Common myeloid progenitor, CD34-positive (primary cell): ENCODE measurements at regions not wholly inside any gene's neighbourhood (a gene's known extent, or its start where the extent isn't known, plus 50 kb on each side); places are given as distances from the start of the nearest gene placed in this dataset.
A peak's percentile ranks its signal among the peaks of the same experiment; 100 is the strongest.

Experiments
- CTCF ChIA-PET: fragments of 350-600 bp; sonication (Branson Sonifier 250); formaldehyde crosslinking; loops from one replicate; lab custom pipeline; 2021; ENCODE audit warnings: antibody characterized with exemption; lab: Charles Lee
- POLR2A ChIA-PET: fragments of 350-600 bp; sonication (Branson Sonifier 250); formaldehyde crosslinking; loops from one replicate; lab custom pipeline; 2021; ENCODE audit warnings: antibody characterized with exemption; lab: Charles Lee
- DNase-seq, 3 donors: peaks; one replicate each; pipeline versions ENCODE4 v3.0.0 to v3.0.0-alpha.2; 2013
- H3K27ac ChIP-seq, 2 experiments: 1 replicate in 1 of 2; 2 replicates in 1 of 2; pipeline ENCODE4 v1.7.0; 2013; ENCODE audit warnings: inconsistent platforms in 2 of 2, low read length in 2 of 2, mild to moderate bottlenecking in 2 of 2, low read depth in 1 of 2, moderate library complexity in 1 of 2; ENCODE audit not compliant: severe bottlenecking in 2 of 2, insufficient read depth in 1 of 2, poor library complexity in 1 of 2
- H3K27me3 ChIP-seq, 5 experiments: replicated peaks in 2 of 5; 1 replicate in 3 of 5; 2 replicates in 2 of 5; pipeline versions ENCODE4 v1.6.1 to v1.7.0; 2013; ENCODE audit warnings: low read length in 4 of 5, mild to moderate bottlenecking in 2 of 5, moderate library complexity in 2 of 5, inconsistent platforms in 1 of 5; ENCODE audit not compliant: insufficient read depth in 5 of 5, control insufficient read depth in 4 of 5
- H3K36me3 ChIP-seq, 4 experiments: 1 replicate in 2 of 4; 2 replicates in 2 of 4; pipeline versions ENCODE4 v1.6.1 to v1.7.0; 2013; ENCODE audit warnings: low read length in 3 of 4, control low read depth in 1 of 4, mild to moderate bottlenecking in 1 of 4; ENCODE audit not compliant: control insufficient read depth in 4 of 4, insufficient read depth in 4 of 4
- H3K4me1 ChIP-seq, 4 experiments: 1 replicate in 3 of 4; 2 replicates in 1 of 4; pipeline versions ENCODE4 v1.6.1 to v1.7.1; 2013; ENCODE audit warnings: low read length in 3 of 4, mild to moderate bottlenecking in 3 of 4, control low read depth in 1 of 4, inconsistent platforms in 1 of 4, moderate library complexity in 1 of 4; ENCODE audit not compliant: control insufficient read depth in 4 of 4, insufficient read depth in 4 of 4; ENCODE audit errors: control extremely low read depth in 1 of 4
- H3K4me3 ChIP-seq, 7 experiments: 1 replicate in 4 of 7; 2 replicates in 3 of 7; pipeline versions ENCODE4 v1.5.1 to v1.7.0; 2013; ENCODE audit warnings: mild to moderate bottlenecking in 7 of 7, low read length in 6 of 7, moderate library complexity in 6 of 7, inconsistent platforms in 2 of 7, low read depth in 2 of 7, control low read depth in 1 of 7; ENCODE audit not compliant: insufficient read depth in 4 of 7, control insufficient read depth in 1 of 7; ENCODE audit errors: extremely low read depth in 1 of 7
- H3K9me3 ChIP-seq, 5 experiments: 1 replicate in 4 of 5; 2 replicates in 1 of 5; pipeline versions ENCODE4 v1.6.1 to v1.7.1; 2013; ENCODE audit warnings: low read length in 4 of 5, mild to moderate bottlenecking in 2 of 5, inconsistent platforms in 1 of 5, low read depth in 1 of 5, moderate library complexity in 1 of 5; ENCODE audit not compliant: control insufficient read depth in 4 of 5, insufficient read depth in 2 of 5; ENCODE audit errors: control extremely low read depth in 1 of 5
- WGBS: methylation state at CpG from one replicate; pipeline ENCODE4 v1.1.5; 2013; ENCODE audit not compliant: insufficient coverage; 5-methylcytosine and 5-hydroxymethylcytosine counted together

- CTCF ChIA-PET: no interaction called here
- Histone ChIP-seq H3K27me3 (no peaks in the 10 kb centered on the region), H3K9me3 (no peaks in the 10 kb centered on the region), H3K27ac (no peak overlapping the region), H3K4me1 (no peaks in the 10 kb centered on the region), H3K4me3 (no peak overlapping the region), H3K36me3 (no peaks in the 10 kb centered on the region)
- POLR2A ChIA-PET: no interaction called here
- no peak for DNase-seq
- 87% methylated on average over 3 of the region's 3 CpGs for WGBS
Measured at GRCh38 chr5:26791021-26791420, 247.4 kb downstream of the CDH9 start.

GRCh38 chr5:26763215-26763614, 275.2 kb downstream of the CDH9 start:
- WGBS: no CpG with 5 or more reads among the region's 3 CpGs
- H3K9me3 ChIP-seq: no peaks in the 10 kb centered on the region
- no peaks in the 10 kb centered on the region for H3K36me3 ChIP-seq
- ChIA-PET POLR2A (no interaction called here), CTCF (no interaction called here)
- no peaks in the 10 kb centered on the region for H3K4me1 ChIP-seq
- H3K27me3 ChIP-seq: no peaks in the 10 kb centered on the region
- DNase-seq: no peak
- H3K27ac ChIP-seq: no peak overlapping the region
- H3K4me3 ChIP-seq: no peak overlapping the region

GRCh38 chr5:26761446-26761845, 276.9 kb downstream of the CDH9 start:
- CTCF ChIA-PET: interaction anchor here (1.6 kb wide), 1 partner anchor 10 kb away, joined by 6 read pairs; no protein-coding TSS in a partner anchor
- 100% methylated on average over 2 of the region's 4 CpGs for WGBS
- no peaks in the 10 kb centered on the region for H3K9me3 ChIP-seq

GRCh38 chr5:26761045-26761444, 277.3 kb downstream of the CDH9 start:
- POLR2A ChIA-PET: no interaction called here
- no peak overlapping the region for H3K27ac ChIP-seq

More at GRCh38 chr5:26761446-26761845, 276.9 kb downstream of the CDH9 start:
- no peaks in the 10 kb centered on the region for H3K27me3 ChIP-seq
- H3K4me1 ChIP-seq: no peaks in the 10 kb centered on the region
- no peak for DNase-seq
- no peaks in the 10 kb centered on the region for H3K36me3 ChIP-seq
- POLR2A ChIA-PET: no interaction called here
- no peak overlapping the region for H3K4me3 ChIP-seq
- H3K27ac ChIP-seq: no peak overlapping the region

GRCh38 chr5:26757941-26758340, 280.4 kb downstream of the CDH9 start:
- Histone ChIP-seq H3K27ac (no peak overlapping the region), H3K4me3 (no peak overlapping the region), H3K36me3 (no peaks in the 10 kb centered on the region), H3K9me3 (no peaks in the 10 kb centered on the region), H3K4me1 (no peaks in the 10 kb centered on the region), H3K27me3 (no peaks in the 10 kb centered on the region)
- WGBS: no CpG with 5 or more reads among the region's 2 CpGs
- peak; percentile 33 to 83 (median 73) for DNase-seq
- POLR2A ChIA-PET: no interaction called here
- CTCF ChIA-PET: no interaction called here

More at GRCh38 chr5:26761045-26761444, 277.3 kb downstream of the CDH9 start:
- Histone ChIP-seq H3K36me3 (no peaks in the 10 kb centered on the region), H3K4me1 (no peaks in the 10 kb centered on the region), H3K4me3 (no peak overlapping the region), H3K9me3 (no peaks in the 10 kb centered on the region), H3K27me3 (no peaks in the 10 kb centered on the region)
- CTCF ChIA-PET: interaction anchor here (1.6 kb wide), 1 partner anchor 10 kb away, joined by 6 read pairs; no protein-coding TSS in a partner anchor
- no peak for DNase-seq
- 97% methylated on average over 5 of the region's 7 CpGs for WGBS

GRCh38 chr5:26749829-26750228, 288.6 kb downstream of the CDH9 start:
- DNase-seq: no peak
- Histone ChIP-seq H3K4me1 (no peaks in the 10 kb centered on the region), H3K9me3 (no peaks in the 10 kb centered on the region), H3K36me3 (no peaks in the 10 kb centered on the region), H3K27ac (no peak overlapping the region), H3K4me3 (no peak overlapping the region), H3K27me3 (no peaks in the 10 kb centered on the region)
- whole genome bisulfite sequencing: no CpG with 5 or more reads among the region's 1 CpG
- POLR2A ChIA-PET: no interaction called here
- CTCF ChIA-PET: interaction anchor here (2.7 kb wide), 1 partner anchor 12 kb away, joined by 6 read pairs; no protein-coding TSS in a partner anchor

- ChIA-PET POLR2A (no interaction called here), CTCF (no interaction called here)
- Histone ChIP-seq H3K9me3 (peaks cover 0 to 1% (median 0%) of the 10 kb centered on the region in 5 experiments), H3K27me3 (no peaks in the 10 kb centered on the region), H3K36me3 (no peaks in the 10 kb centered on the region), H3K4me1 (no peaks in the 10 kb centered on the region), H3K27ac (no peak overlapping the region), H3K4me3 (no peak overlapping the region)
- no peak for DNase-seq
Measured at GRCh38 chr5:26740182-26740581, 298.2 kb downstream of the CDH9 start.
